HG03558 (cell line): ENCODE measurements at regions not wholly inside any gene's neighbourhood (a gene's known extent, or its start where the extent isn't known, plus 50 kb on each side); places are given as distances from the start of the nearest gene placed in this dataset.

Source experiments
- ATAC-seq: cut with Tn5 transposase; IDR thresholded peaks from one replicate; pipeline ENCODE4 v1.9.1; 2021; ENCODE audit warnings: moderate number of reproducible peaks; ENCODE audit not compliant: unreplicated experiment; ENCODE audit errors: extremely low read depth

DNA sequence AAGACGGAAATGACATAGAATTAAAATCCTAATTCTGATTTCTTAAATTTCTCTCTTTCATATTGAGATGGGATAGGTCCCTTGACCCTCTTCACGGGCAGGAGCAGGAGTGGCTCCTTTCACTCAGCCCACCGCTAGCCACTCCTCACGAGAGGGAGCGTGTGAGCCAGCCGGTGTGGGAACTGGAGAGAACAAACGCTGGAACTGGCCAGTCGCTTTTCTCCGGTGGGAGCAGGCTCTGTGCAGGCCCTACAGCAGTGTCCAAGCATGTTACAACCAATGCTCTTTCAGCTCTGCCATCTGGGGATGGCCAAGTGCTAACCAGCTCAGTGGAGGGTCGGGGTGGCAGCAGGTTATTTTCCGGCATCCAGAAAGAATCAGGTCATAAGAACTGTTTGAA is 815.5 kb upstream of the ADGRL4 start:
- ATAC-seq, result no peak

DNA sequence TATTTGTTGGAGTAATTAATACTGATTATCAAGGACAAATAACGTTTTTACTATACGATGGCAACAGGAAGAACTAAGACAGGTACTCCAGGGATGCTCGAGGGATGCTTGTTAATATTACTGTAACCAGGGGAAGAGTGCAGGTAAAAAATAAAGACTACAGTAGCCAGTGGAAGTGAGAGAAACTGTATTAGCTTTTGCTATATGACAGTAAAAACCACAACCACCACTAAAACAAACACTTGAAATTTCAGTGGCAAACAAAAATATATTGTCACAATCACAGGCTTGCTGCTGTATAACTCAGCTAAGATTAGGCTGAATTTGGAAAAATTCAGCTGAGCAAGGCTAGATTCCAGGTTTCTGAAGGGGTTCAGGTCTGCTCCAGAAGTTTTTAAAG is 812.6 kb upstream of the ADGRL4 start:
- ATAC-seq, result no peak

DNA sequence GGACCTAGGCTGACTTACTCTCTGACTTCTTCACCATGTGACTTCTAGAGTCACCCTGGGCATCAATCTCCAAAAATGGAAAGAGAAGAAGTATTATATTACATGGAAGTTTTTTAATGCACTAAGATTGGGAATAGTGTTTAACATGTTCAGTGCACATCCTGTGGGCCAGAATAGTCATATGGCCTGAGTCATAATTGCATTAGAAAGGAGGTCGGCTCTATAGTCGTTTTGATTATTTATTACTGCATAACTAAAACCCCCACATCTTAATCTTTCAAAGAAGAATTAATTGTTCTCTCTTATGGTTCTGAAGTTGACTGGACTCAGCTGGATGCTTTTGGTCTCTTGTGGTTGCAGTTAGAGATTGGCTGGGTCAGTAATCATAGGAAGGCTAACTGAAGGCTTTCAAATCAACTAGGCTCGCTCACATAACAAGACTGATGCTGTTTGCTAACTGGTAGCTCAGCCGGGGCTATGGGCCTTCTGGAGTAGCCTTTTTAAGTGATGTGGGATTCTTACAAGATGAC is 810.6 kb upstream of the ADGRL4 start:
- no peak for ATAC-seq

DNA sequence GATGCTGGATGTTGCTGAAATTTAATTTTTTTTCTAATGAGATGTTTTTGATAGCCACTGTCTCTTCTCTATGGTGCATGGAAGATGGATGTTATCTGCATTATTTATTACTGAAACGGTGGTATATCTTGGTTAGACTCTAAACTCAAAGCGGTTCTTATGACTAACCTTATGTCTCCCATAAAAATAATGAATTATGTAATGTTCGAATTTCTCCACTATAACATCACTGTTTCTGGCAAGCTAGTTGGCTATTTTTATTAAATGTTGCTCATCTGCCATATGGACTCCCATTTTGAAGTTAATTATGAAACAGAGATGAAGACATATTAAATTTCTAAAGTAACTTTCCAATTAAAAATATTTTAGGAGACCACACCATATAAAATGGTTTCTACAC is 808.6 kb upstream of the ADGRL4 start:
- no peak for ATAC-seq

DNA sequence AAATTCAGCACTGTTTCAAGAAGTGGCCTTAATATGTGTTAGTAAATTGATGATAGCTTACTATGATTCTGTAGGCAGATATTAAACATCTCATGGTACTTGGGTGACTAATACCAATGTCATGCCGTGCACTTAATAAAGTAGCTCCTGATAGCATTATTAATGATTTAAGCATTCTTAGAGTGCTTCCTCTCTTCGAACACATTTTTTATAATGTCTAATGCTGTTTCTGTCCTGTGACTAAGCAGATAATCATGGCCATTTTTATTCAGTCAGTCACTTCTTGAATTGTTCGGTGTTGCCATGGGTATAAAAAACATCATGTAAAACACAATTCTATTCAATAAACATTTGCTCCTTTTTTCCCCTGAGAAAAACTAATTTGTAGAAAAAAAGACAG is 804.6 kb upstream of the ADGRL4 start:
- no peak for ATAC-seq

DNA sequence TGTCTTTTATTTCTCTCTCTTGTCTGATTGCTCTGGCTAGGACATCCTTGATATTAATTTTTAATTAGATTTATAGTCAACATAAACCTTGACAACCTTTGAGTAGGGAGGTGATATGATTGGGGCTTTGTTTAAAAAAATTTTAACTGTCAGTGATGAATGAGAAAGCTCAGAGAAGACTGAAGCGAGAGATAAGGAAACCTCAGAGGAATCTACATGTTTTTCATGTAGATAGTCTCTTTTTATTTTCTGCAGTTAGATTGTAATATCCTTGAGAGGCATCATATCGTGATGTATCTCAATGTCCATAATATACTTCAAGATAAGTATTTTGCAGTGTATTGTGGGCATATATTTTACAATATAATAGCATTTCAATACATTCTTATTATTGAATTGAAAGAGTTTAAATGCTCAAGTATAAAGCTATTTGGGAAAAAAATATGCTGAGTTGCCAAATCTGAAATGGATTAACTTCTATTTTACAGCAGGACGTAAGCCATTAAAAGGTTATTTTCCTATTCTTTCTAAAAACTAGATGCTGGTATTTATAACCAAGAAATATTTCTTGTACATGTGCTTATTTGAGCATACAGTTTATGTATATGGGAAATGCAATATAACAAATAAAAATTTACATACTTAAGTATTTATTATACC is 802.4 kb upstream of the ADGRL4 start:
- no peak for ATAC-seq

DNA sequence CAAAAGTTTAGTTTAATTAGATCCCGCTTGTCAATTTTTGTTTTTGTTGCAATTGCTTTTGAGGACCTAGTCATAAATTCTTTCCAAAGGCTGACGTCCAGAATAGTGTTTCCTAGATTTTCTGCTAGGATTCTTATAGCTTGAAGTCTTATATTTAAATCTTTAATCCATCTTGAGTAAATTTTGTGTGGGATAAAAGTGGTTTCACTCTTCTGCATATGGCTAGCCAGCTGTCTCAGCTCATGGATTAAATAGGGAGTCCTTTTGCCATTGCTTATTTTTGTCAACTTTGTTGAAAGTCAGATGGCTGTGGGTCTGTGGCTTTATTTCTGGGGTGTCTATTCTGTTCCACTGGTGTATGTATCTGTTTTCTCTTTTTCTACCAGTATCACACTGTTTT is 801.3 kb upstream of the ADGRL4 start:
- ATAC-seq, result no peak

DNA sequence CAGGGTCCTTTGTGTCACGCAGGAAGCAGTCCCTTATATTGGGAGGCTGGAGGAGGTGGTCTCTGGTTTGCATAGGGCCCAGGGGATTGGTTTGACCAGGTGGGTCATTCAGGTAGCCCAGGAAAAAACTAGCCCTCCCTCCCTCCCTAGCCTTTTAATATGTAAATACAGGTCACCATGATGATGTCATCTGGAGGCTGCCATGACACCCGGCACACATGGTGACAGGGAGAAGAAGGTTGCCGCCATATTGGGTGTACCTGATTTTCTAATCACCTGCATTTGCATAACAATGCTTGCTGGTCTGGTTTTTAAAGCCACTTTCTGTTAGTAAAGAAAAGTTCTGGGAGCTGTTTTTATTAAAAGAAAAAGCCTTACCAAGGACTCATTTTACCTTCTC is 791.0 kb upstream of the ADGRL4 start:
- ATAC-seq, result no peak

DNA sequence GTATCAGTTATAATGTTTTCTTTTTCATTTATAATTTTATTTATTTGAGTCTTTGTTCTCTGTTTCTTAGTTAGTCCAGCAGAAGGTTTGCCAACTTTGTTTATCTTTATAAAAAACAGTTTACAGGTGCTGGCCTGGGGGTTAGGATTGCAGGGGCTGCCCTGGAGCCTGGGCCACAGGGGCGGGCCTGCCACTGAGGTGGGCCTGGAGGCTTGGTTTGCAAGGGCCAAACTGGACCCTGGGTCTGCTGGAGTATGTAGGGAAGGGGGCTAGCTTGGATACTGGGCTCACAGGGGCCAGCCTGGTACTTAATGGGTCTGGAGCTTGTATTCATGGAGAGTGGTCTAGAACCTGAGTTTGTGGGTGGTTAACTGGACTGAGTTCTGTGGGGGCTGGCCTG is 789.9 kb upstream of the ADGRL4 start:
- no peak for ATAC-seq

DNA sequence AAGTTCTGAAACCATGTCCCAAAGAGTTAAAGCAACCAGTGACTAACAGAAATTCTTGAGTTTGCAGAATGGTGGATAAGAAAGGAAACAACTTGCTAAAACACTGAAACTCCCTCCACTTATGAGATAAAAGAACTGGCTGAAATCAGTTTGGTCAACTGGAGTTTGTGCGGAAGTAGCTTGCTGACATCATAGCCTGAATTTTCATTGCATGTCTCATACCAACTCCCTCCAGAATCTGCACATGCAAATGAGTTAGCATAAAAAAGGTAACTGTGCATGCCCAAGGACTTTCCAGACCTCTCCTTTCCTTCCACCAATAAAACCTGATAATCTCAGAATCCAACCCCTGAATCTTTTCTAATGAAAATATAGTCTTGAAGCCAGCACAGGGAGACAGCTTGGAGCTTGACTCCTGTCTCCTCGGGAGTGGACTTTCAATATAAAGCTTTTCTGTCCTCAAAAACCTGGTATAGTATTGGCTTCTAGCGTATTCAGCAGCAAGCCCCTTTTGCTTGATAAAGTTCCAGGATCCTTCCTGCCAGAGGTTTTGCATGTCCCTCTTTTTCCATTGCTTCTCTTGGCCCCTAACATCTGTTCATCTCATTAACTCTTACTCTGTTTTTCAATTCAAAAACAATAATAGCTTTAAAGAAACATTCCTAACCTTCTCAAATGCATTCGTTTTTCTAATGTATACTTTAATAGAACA is 785.8 kb upstream of the ADGRL4 start:
- ATAC-seq, result no peak

DNA sequence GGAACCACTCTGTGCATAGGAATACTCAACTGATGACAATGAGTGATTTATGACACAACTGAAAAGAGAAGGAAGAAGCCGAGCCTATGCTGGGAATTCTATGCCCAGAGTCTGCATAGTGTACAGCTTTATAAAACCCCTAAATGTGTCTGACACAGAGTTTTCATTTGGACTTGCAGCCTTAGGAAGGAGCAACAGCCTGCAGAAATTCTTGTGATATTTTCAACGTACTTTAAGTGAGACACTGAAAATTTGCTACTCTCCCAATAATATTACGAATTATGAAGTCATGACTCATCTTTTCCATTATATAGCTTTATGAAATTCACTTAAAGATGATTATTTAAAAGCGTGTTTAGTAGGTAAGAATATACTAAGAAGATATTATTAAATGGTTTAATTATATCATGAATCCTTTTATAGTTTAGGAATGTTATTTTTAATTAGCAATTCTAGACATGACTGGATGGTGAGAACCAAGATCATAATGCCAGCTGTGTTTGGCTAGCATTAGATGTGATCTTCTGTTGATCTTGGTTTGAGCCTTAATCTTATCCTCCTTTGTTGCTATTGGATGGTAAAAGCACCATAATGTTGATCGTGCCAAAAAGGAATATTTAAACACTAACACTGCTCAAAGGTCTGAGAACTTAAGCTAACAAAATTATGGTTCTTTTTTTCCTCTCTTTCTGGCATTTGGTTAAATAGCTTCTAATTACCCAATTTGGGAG is 785.1 kb upstream of the ADGRL4 start:
- no peak for ATAC-seq

DNA sequence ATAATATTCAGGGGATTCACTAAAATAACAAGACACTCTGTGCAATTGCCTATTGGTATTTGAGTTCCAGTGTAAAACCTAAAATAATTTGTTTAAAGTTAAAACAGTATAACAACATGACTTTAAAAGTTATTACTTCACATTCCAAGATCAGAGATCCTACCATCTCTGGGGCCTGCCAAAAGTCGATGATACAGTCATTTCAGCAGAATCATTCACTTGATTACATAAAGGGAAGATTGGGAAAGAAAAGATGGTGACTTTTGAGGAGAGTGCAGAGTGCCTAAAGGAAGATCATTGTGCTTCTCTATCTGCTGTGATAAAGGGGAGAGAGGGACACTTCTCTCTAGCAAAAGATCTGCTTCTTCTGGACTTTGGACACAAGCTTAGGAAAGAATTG is 784.4 kb upstream of the ADGRL4 start:
- no peak for ATAC-seq

DNA sequence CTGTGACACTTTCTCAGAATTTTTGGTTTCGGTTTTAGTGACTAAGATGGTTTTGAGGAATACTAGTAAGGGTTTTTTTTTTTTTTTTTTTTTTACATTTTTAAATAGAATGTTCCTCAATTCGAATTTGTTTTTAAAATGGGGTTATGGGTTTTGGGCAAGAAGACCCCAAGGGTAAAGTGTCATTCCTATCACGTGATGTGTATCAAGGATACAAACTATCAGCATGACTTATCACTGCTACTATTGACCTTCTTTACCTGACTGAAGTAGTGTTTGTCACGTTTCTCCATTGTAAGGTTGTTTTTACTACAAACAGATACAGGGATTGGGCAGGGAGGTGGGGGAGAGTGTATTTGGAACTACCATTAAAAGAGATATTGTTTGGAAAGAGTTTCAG is 781.1 kb upstream of the ADGRL4 start:
- ATAC-seq, result no peak

DNA sequence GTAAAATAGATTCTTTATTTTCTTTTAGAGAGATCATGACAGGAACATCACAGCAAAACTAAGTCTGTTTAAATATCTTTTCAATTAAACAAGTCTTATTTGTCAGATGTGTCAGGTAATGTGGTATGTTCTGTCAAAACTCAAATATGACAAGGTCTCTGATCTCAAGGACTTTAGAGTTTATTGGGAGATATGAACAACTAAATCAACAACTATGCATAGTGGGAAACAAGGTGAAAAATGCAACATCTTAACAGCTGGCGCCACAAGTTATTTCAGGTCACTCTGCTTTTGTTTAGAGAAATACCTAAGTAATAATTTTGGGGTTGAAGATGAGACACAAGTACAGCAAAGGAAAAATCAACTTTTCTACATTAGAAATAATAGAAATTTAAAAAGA is 779.4 kb upstream of the ADGRL4 start:
- no peak for ATAC-seq

DNA sequence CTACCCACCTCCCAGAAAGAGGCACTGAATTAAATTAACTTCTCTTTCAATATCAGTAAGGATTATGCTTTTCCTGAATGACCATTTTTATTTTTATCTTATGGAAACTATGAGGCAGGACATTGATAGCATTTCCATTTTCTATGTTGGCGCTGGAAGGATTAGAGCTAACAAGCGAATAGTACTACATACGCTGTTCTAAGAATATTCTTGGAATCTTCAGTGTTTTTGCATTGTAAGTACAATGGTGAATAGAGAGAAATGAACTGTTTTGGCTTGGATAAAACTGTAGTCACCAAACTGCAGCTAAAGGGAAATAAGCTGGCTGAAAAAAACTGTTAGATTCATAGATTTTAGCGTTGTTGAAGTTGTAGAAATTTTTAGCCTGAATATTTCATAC is 779.0 kb upstream of the ADGRL4 start:
- no peak for ATAC-seq

DNA sequence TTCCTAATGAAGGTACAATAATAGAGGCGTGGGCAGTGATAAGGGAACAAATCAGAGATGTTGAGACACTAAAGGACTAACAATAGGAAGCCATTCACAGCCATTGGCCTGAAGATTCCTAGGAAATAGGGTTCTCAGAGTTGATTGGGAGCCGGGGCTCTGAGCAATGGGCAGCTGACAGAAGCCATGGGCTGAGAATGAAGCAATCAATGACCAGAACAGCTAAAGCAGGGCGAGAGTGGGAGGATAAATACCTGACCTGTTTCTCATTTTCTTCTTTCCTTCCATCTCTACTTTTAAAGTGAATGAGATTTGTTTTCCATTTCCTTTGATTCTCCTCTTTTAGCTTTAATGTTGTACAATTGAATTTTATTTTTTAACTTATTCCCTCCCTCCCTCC is 774.7 kb upstream of the ADGRL4 start:
- ATAC-seq, result no peak

DNA sequence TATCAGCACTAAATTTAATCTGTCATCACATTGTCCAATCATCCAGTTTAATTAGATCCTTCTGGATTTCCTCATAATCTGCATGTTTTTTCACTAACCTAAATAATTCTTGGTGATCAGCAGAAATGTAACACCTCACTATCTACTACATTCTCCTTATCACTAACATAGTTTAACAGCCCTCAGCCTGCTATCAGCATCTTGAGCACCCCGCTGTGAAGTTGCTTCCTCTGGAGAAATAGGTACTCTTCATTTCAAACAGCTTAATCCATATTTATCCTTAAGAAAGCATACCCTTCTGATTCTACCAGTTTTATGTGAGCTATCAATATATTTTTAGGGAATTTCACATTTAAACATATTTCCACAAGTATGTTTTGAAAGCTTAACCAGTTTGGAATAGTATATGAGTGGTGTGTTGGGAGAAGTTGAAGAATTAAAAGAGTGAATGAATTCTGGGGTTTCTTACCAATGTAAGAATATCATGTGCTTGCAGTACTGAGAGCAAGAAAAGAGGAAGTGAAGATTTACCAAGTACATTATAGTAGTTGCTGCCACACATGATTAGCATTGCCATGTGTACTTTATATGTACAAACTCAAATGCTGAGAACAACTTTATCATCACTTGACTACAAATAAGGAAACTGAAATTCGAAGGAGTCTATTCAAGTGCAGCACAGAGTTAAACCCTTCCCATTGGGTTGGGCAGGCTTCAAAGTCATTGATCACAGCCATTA is 771.1 kb upstream of the ADGRL4 start:
- peak; percentile 100 for ATAC-seq

DNA sequence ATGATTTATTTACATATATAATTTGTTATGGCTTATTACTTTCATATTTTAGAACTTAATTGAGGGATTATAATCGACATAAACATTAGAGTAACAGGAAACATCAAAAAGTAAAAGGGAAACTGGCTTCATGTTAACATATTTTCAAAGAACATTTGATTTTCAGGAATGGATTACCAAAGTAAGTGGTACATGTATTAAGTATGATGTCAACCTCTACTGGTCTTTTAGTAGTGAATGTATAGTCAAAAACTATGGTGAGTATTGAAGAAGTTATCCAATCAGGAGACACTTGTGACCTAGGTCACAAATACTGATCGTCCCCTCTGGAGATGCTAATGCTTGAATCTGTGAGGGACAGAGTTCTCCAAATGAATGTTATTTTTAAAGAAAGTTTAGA is 768.9 kb upstream of the ADGRL4 start:
- no peak for ATAC-seq

DNA sequence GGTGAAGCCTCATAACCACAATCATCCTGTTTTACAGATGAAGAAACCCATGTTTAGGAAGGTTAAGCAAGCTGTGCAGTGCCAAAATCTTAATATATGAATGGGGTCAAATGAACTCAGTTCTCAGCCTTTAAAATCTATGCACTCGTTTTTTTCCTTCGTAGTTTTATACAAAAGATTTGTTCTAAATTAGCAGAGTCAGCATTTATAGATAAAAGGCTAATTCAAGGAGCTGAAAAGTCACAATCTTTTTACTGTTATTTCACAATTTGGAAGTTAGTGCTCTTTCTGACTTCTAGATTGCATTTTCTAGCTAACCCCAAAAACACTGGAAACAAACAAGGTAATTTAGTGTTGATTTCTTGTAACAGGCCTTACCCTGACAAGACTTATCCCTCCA is 766.9 kb upstream of the ADGRL4 start:
- ATAC-seq, result no peak

DNA sequence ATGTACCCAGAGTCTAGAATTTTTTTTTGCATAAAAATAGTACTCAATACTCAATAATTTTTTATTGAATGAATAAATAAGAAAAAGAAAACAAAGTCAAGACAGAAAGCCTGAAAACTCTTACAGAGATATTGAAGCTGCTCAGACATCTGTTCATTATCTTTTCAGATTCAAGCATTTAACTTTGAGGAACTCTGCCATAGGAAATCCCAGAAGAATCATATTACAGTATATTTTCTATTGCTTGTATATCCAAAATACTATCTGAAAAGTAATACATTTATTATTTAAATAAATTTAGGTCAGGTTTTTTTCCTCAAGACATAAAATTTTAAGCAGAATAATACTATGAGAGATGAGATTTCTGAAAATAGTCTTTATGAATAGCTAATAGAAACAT is 755.9 kb upstream of the ADGRL4 start:
- no peak for ATAC-seq

DNA sequence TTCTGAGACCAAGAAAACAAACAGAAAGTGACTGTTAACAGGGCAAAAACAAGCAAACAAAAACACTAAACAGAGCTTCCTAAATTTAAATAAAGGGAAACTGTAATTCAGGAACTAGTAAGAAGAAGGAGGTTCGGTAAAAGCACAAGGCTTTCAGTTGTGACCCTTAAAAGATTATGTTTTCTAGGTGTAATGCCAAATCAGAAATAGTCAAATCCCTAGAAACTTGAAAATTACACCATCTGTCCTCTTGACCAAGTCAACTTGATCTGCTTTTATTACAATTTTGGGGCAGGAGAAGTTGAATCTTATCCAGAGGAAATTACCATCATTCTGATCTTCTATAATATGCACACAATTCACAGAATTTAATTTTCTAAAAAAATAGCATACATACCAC is 754.0 kb upstream of the ADGRL4 start:
- no peak for ATAC-seq
